Coronary artery (tissue), 2 donors: ENCODE measurements at regions not wholly inside any gene's neighbourhood (a gene's known extent, or its start where the extent isn't known, plus 50 kb on each side); places are given as distances from the start of the nearest gene placed in this dataset.
A peak's percentile ranks its signal among the peaks of the same experiment; 100 is the strongest.

ENCODE experiments used
- DNase-seq: peaks from one replicate; pipeline ENCODE4 v3.0.0-alpha.2; 2017; ENCODE audit warnings: low spot score
- H3K27ac ChIP-seq, 2 donors: fragments of 200-600 bp; sonication (generic); one replicate each; pipeline ENCODE4 v1.5.1; 2016 to 2019
- H3K4me3 ChIP-seq: fragments of 200-600 bp; sonication (generic); 2 replicates; pipeline ENCODE4 v1.5.1; 2016; ENCODE audit warnings: mild to moderate bottlenecking, moderate library complexity
- CTCF ChIP-seq: fragments of 200-600 bp; sonication (generic); IDR thresholded peaks from one replicate; pipeline ENCODE4 v1.5.1; 2019; ENCODE audit warnings: antibody characterized with exemption

DNA sequence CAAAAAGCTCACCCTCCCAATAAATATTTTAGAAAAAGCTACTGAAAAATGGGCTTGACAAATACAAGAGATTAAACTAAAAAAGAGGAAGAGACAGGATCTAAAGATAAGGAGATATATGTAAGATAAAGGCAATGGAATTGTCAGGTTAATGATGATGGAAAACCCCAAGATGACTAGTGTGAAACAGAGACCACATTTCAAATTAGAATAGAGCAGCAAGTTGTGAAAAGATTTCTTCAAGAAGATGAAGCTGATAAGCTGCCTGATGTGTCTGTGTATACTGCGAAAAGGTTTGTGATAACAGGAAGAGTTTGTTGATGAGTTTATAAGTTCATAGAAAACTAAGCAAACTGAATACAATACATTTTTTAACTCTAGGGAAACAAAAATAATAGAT lies 840.1 kb upstream of the SLITRK5 start:
- TF ChIP-seq CTCF, result no peak
- no peak overlapping the region for H3K4me3 ChIP-seq
- DNase-seq, result no peak
- H3K27ac ChIP-seq, result no peak overlapping the region

DNA sequence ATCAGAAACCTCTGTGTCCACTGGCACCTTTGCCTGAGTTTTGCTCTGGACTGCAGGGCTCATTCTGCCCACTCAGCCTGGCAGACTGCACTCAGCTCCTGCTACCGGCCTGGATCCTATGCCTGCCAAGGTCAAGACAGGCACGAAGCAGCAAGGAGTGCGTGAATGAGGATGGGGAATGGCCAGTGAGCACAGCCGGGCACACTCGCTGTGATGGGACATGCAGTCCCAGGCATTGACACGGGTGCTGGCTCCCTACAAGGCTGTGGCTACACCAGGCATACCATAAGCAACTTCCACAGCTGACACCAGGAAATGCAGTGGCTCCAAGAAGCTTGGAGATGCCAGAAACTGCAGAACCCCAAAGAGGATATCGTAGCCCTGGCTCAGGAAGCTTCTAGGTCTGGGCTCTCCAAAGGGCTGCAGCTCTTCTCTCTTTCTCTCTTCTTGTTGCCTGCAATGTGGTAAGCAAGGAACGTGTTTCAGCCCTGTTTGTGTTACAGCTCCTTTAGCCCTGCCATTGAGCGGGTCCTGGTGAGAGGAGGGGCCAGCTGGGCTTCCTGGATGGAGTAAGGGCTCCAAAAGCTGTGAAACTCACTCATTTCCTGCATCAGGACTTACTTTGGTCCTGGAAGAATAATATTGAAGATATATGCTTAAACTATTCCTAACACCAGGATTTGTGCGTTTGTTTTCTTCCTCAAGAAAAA lies 832.6 kb upstream of the SLITRK5 start:
- H3K27ac ChIP-seq, result no peak overlapping the region
- DNase-seq, result no peak
- no peak overlapping the region for H3K4me3 ChIP-seq
- TF ChIP-seq CTCF, result no peak

DNA sequence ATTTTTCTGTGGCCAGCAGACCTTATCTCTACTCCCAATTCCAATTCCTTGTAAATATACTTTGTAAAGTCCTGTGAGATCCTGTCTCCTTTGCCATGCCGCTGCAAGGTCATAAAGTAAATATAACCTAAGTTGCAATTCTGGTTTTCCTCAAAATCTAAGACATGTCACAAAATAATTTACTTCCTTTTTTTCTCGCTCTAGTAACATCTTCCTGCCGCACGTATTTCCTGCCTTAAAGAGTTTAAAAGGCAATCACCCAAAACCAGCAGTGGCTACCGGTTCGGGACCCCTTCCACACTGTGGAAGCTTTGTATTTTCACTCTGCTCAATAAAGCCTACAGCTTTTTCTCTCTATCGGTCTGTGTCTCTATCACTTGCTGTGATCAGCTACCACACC lies 832.0 kb upstream of the SLITRK5 start:
- Histone ChIP-seq H3K27ac (no peak overlapping the region), H3K4me3 (no peak overlapping the region)
- no peak for DNase-seq
- no peak for TF ChIP-seq CTCF

- no peak for TF ChIP-seq CTCF
- H3K4me3 ChIP-seq, result no peak overlapping the region
- DNase-seq, result peak; percentile 60
- no peak overlapping the region for H3K27ac ChIP-seq
Observed at GRCh38 chr13:86840250-86841191, 830.6 kb upstream of the SLITRK5 start.

DNA sequence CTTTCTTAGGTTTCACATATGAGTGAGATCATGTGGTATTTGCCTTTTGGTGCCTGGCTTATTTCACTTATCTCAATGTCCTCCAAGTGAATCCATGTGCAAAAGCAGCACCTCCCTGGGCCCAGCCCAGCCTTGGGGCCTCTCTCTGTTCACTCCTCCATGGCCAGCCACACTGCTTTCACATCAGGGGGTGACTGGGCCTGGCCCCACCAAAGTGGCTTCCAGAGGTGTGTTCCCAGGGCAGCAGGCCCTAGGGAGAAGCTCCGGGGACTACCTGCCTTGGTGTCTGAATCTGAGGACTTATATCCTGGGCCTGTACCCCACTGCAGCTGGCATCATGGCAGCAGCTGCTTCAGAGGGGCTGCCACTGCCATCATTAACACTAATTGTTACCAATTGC lies 829.9 kb upstream of the SLITRK5 start:
- Histone ChIP-seq H3K27ac (no peak overlapping the region), H3K4me3 (no peak overlapping the region)
- no peak for TF ChIP-seq CTCF
- DNase-seq, result no peak

DNA sequence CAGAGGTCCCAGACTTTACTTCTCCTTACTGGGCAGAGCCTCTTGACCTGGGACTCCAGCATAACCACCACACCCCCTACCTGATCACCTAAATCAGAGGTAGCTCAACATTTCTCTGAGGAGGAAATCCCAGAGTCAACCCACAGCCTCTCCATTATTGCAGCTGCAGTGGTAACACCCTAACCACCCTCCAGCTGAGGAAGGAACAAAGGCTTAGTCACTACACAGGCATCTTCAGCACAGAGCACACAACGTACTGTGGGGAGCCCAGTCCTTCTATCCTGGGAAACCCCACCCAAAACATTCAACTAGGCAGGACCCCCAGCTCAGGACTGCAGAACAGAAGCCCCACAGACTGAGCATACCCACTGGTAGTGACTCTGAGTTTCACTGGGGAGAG lies 824.7 kb upstream of the SLITRK5 start:
- DNase-seq, result no peak
- TF ChIP-seq CTCF, result no peak
- no peak overlapping the region for H3K4me3 ChIP-seq
- H3K27ac ChIP-seq, result no peak overlapping the region
